ENCODE measurements at regions not wholly inside any gene's neighbourhood (a gene's known extent, or its start where the extent isn't known, plus 50 kb on each side); places are given as distances from the start of the nearest gene placed in this dataset.

- intact Hi-C loops (cut with micrococcal nuclease): no loop called here
- TF ChIP-seq CTCF (conservative IDR thresholded peaks at IDR 0.05; ENCODE audit: low read depth, low read length): no peak
- no peak for TF ChIP-seq EZH2phosphoT487 (IDR thresholded peaks at IDR 0.05; ENCODE audit: borderline replicate concordance, low read length)
- no peak for TF ChIP-seq EZH2 (IDR thresholded peaks at IDR 0.05; ENCODE audit: low read length, unreplicated experiment)
- no peaks in the 10 kb centered on the region for H3K4me1 ChIP-seq (ENCODE audit: insufficient read depth, low read length)
- no peak overlapping the region for H3K4me3 ChIP-seq (ENCODE audit: low read length)
- H3K27ac ChIP-seq (ENCODE audit: low read length): no peak overlapping the region
- H3K79me2 ChIP-seq (ENCODE audit: low read length): no peaks in the 10 kb centered on the region
- H3K9me3 ChIP-seq (ENCODE audit: low read length): no peaks in the 10 kb centered on the region
- H3K27me3 ChIP-seq (ENCODE audit: low read length): peaks cover 21% of the 10 kb centered on the region
- no peaks in the 10 kb centered on the region for H3K36me3 ChIP-seq (ENCODE audit: low read depth, low read length)
- no peaks in the 10 kb centered on the region for H3F3A ChIP-seq (ENCODE audit: low read length, unreplicated experiment)
- no peaks in the 10 kb centered on the region for H4K20me1 ChIP-seq (ENCODE audit: low read length)
- no peak for DNase-seq
- no peaks in the 10 kb centered on the region for H3K9me2 ChIP-seq (replicated peaks; ENCODE audit: low read length)
- H3K4me2 ChIP-seq (ENCODE audit: low read length): no peak overlapping the region
- ATAC-seq: no peak
- no TSS peak for BruUV-seq (replicated peaks)
- H2AFZ ChIP-seq (ENCODE audit: low read length): no peak overlapping the region
- POLR2A ChIA-PET (ENCODE audit: unreplicated experiment): no interaction called here
- CTCF ChIA-PET: no interaction called here
- no peak overlapping the region for H3K9ac ChIP-seq (ENCODE audit: low read length)
Measured at GRCh38 chr10:27612551-27613035, 108.5 kb downstream of the RAB18 start.

GRCh38 chr10:27614776-27615175 lies 110.7 kb downstream of the RAB18 start:
- peaks cover 37% of the 10 kb centered on the region for H3K27me3 ChIP-seq (ENCODE audit: low read length)
- no peaks in the 10 kb centered on the region for H3K79me2 ChIP-seq (ENCODE audit: low read length)
- ChIA-PET CTCF (no interaction called here), POLR2A (ENCODE audit: unreplicated experiment) (no interaction called here)
- H3K27ac ChIP-seq (ENCODE audit: low read length): no peak overlapping the region
- no peak overlapping the region for H2AFZ ChIP-seq (ENCODE audit: low read length)
- no peaks in the 10 kb centered on the region for H3K36me3 ChIP-seq (ENCODE audit: low read depth, low read length)
- ATAC-seq (no peak), DNase-seq (no peak)
- no peak overlapping the region for H3K4me2 ChIP-seq (ENCODE audit: low read length)
- no peak overlapping the region for H3K4me3 ChIP-seq (ENCODE audit: low read length)
- intact Hi-C loops (cut with micrococcal nuclease): no loop called here
- H4K20me1 ChIP-seq (ENCODE audit: low read length): no peaks in the 10 kb centered on the region
- no peak overlapping the region for H3K9ac ChIP-seq (ENCODE audit: low read length)
- BruUV-seq (replicated peaks): no TSS peak
- H3K9me3 ChIP-seq (ENCODE audit: low read length): no peaks in the 10 kb centered on the region
- H3F3A ChIP-seq (ENCODE audit: low read length, unreplicated experiment): no peaks in the 10 kb centered on the region
- TF ChIP-seq EZH2phosphoT487 (IDR thresholded peaks at IDR 0.05; ENCODE audit: borderline replicate concordance, low read length) (no peak), CTCF (conservative IDR thresholded peaks at IDR 0.05; ENCODE audit: low read depth, low read length) (no peak), EZH2 (IDR thresholded peaks at IDR 0.05; ENCODE audit: low read length, unreplicated experiment) (no peak)
- H3K4me1 ChIP-seq (ENCODE audit: insufficient read depth, low read length): no peaks in the 10 kb centered on the region
- no peaks in the 10 kb centered on the region for H3K9me2 ChIP-seq (replicated peaks; ENCODE audit: low read length)

GRCh38 chr10:27618036-27618615 lies 114.0 kb downstream of the RAB18 start:
- Histone ChIP-seq H2AFZ (ENCODE audit: low read length) (no peak overlapping the region), H3K79me2 (ENCODE audit: low read length) (no peaks in the 10 kb centered on the region), H3K9me2 (replicated peaks; ENCODE audit: low read length) (no peaks in the 10 kb centered on the region), H3K9me3 (ENCODE audit: low read length) (no peaks in the 10 kb centered on the region), H3K27me3 (ENCODE audit: low read length) (peaks cover 40% of the 10 kb centered on the region), H3K4me2 (ENCODE audit: low read length) (no peak overlapping the region), H3K9ac (ENCODE audit: low read length) (no peak overlapping the region), H4K20me1 (ENCODE audit: low read length) (no peaks in the 10 kb centered on the region), H3K27ac (ENCODE audit: low read length) (no peak overlapping the region), H3K4me1 (ENCODE audit: insufficient read depth, low read length) (no peaks in the 10 kb centered on the region), H3K36me3 (ENCODE audit: low read depth, low read length) (no peaks in the 10 kb centered on the region), H3F3A (ENCODE audit: low read length, unreplicated experiment) (no peaks in the 10 kb centered on the region), H3K4me3 (ENCODE audit: low read length) (no peak overlapping the region)
- intact Hi-C loops (cut with micrococcal nuclease): no loop called here
- ATAC-seq (no peak), DNase-seq (no peak)
- CTCF ChIA-PET: no interaction called here
- no TSS peak for BruUV-seq (replicated peaks)
- POLR2A ChIA-PET (ENCODE audit: unreplicated experiment): no interaction called here
- TF ChIP-seq EZH2phosphoT487 (IDR thresholded peaks at IDR 0.05; ENCODE audit: borderline replicate concordance, low read length) (no peak), EZH2 (IDR thresholded peaks at IDR 0.05; ENCODE audit: low read length, unreplicated experiment) (no peak), CTCF (conservative IDR thresholded peaks at IDR 0.05; ENCODE audit: low read depth, low read length) (no peak)
